Astrocyte of the cerebellum (primary cell): ENCODE measurements at regions not wholly inside any gene's neighbourhood (a gene's known extent, or its start where the extent isn't known, plus 50 kb on each side); places are given as distances from the start of the nearest gene placed in this dataset.
A peak's percentile ranks its signal among the peaks of the same experiment; 100 is the strongest.
"Not testable (repeated sequence)": the region's sequence is repeated elsewhere in the genome, so short reads cannot be mapped to it uniquely, and the experiment has no call there.

Source experiments
- DNase-seq: peaks from one replicate; pipeline ENCODE4 v3.0.0-alpha.2; 2011; ENCODE audit warnings: low read depth
- H3K4me3 ChIP-seq: 2 replicates; pipeline ENCODE4 v1.5.1; 2011; ENCODE audit warnings: mild to moderate bottlenecking, low read depth, low read length, moderate library complexity
- in situ Hi-C: cut with HindIII; loops from 2 replicates; pipeline ENCODE4 v1.10.0; 2017; ENCODE audit warnings: low sequenced_read_pairs
- TF ChIP-seq, protein P1 (sequence below): IDR thresholded peaks from 2 replicates; pipeline ENCODE4 v1.5.1; 2012; ENCODE audit warnings: low read length, low read depth, moderate library complexity, mild to moderate bottlenecking; ENCODE audit errors: missing control alignments

DNA sequence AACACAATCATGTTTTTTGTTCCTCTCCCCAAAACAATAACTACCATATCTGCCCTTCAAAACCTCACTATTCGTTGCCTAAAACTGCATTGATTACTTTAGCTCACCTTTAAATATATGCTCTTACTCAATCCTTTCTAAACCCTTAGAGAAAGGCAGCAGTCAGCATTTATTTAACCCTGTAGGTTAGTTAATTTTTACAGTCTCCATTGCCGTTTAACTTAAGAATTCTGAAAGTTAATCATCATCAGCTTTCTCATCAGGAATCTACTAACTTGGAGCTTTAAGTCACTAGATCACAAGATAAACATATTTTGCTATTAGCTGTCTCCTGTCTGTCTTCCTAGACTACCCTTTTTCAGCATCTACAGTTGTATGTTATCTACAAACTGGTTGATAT lies 991.9 kb downstream of the EPHA7 start:
- TF ChIP-seq, protein P1, sequence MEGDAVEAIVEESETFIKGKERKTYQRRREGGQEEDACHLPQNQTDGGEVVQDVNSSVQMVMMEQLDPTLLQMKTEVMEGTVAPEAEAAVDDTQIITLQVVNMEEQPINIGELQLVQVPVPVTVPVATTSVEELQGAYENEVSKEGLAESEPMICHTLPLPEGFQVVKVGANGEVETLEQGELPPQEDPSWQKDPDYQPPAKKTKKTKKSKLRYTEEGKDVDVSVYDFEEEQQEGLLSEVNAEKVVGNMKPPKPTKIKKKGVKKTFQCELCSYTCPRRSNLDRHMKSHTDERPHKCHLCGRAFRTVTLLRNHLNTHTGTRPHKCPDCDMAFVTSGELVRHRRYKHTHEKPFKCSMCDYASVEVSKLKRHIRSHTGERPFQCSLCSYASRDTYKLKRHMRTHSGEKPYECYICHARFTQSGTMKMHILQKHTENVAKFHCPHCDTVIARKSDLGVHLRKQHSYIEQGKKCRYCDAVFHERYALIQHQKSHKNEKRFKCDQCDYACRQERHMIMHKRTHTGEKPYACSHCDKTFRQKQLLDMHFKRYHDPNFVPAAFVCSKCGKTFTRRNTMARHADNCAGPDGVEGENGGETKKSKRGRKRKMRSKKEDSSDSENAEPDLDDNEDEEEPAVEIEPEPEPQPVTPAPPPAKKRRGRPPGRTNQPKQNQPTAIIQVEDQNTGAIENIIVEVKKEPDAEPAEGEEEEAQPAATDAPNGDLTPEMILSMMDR: no peak
- in situ Hi-C loops: no loop called here
- no peak for DNase-seq
- no peak overlapping the region for H3K4me3 ChIP-seq

DNA sequence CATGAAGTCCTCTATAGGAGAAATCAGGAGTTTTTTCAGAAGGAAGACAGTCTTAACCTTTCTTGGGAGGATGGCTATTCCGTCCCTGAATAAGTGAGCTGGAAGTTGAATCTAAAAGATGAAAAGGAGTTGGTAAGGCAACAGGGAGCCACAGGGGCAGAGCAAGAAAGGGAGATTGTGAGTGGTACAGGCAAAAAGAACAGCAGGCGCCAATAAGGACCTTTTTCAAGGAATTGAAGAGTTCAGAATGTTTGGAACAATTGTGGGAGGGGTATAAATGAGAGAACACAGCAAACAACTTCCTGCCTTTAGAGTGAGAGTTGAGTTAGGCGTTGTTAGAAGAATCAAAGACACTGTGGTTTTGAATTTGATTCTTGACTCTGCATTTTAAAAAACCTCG lies 1003.7 kb downstream of the EPHA7 start:
- no peak overlapping the region for H3K4me3 ChIP-seq
- TF ChIP-seq, protein P1: no peak
- in situ Hi-C loops: no loop called here
- no peak for DNase-seq

DNA sequence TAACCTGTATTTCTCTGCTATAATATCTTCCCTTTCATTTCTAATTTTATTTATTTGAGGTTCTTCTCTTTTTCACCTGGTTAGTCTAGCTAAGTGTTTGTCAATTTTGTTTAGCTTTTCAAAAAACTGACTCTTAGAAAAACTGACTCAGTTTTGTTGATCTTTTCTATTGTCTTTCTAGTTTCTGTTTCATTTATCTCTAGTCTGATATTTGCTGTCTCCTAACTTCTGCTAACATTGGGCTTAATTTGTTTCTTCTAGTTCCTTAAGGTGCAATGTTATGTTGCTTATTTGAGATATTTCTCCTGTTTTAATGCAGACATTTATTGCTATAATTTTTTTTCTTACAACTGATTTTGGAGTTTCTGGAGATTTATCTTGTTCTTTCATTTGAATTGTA lies 1011.0 kb downstream of the EPHA7 start:
- no peak overlapping the region for H3K4me3 ChIP-seq
- no peak for DNase-seq
- in situ Hi-C loops: no loop called here
- TF ChIP-seq, protein P1: no peak

DNA sequence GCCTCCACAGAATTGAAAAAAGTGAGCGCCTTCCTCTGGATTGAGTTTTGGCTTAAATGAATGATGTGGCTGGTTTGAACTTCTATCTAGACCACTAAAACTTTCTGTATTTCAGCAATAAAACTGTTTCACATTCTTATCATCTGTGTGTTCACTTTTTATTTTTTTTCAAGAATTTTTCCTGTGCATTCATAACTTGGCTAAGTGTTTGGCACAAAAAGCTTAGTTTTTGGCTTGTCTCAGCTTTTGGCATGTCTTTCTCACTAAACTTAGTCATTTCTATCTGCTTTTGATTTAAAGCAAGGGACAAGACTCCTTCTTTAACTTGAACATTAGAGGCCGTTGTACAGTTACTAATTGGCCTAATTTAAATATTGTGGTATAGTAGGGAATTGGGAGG lies 1015.1 kb downstream of the EPHA7 start:
- TF ChIP-seq, protein P1: no peak
- in situ Hi-C loops: no loop called here
- DNase-seq: peak; percentile 0
- H3K4me3 ChIP-seq: no peak overlapping the region

DNA sequence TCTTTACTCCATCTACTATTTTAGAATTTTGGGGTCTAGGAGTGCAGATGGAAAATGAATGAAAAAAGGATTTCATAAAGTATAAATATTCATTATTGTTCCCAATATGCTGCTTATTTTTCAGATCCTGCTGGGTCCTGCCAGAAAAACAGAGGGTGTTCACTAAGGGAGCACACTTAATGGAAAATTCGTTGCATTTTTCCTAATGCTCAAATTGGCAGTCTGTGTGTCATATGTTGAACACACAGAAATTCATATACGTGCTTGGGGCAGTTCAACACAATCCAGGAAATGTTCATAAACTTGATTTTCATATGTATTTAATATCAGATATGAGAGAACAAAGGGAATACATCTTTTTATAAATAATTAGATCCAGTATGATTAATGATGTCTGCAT lies 1019.4 kb downstream of the EPHA7 start:
- TF ChIP-seq, protein P1: no peak
- no peak for DNase-seq
- in situ Hi-C loops: no loop called here
- no peak overlapping the region for H3K4me3 ChIP-seq

DNA sequence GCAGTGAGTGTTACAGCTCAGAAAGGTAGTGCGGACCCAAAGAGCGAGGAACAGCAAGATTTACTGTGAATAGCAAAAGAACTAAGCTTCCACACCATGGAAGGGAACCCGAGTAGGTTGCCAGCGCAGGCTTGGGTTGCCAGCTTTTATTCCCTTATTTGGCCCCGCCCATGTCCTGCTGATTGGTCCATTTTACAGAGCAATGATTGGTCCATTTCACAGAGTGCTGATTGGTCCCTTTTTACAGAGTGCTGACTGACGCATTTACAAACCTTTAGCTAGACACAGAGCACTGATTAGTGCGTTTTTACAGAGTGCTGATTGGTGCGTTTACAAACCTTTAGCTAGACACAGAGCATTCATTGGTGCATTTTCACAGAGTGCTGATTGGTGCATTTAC lies 1030.7 kb downstream of the EPHA7 start:
- in situ Hi-C loops, DNase-seq, H3K4me3 ChIP-seq: not testable (repeated sequence)

DNA sequence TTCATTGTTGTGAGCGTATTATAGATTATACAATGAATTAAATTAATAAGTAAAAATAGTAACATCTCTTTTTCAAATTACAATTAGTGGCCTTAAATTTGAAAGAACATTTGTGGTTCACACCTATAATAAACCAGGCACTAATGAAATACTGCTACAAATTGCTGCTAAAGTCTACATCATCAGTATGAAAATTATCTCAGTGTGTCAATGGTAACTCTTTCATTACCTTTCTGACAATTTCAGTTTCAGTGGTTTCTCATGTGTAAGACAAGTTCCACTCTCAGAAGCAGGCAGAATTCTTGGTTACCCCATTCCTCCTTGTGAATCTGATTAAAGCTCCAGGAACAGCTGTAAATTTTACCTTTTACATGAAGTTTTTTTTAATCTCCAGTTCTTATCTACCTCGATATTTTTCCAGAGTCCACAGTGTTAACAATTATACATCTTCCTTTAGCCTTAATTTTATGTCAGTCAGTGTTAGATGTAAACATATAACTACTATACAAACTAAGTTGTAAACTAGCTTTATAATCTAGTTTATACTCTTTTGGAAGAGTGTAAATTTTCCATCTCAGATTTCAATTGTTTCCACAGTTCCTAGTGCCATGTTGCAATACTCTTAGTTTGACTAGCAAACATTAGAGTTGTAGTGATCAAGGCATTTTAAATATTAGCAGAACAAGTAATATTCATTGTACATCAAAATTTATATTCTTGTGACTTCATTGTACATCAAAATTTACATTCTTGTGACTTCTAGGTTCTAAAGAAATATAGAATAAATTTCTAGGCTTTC lies 1038.4 kb downstream of the EPHA7 start:
- no peak for DNase-seq
- H3K4me3 ChIP-seq: no peak overlapping the region
- in situ Hi-C loops: no loop called here
- TF ChIP-seq, protein P1: no peak
